Neural cell (in vitro differentiated cells): ENCODE measurements at regions not wholly inside any gene's neighbourhood (a gene's known extent, or its start where the extent isn't known, plus 50 kb on each side); places are given as distances from the start of the nearest gene placed in this dataset.

Experiments used
- H2AFZ ChIP-seq: fragments of 200-600, 300-800 bp; sonication (generic), shearing (Covaris generic); 2 replicates; pipeline ENCODE4 v1.6.0; 2014; ENCODE audit warnings: low read depth, mild to moderate bottlenecking, antibody characterized with exemption, low read length, moderate library complexity
- H3F3A ChIP-seq: fragments of 200-600 bp; shearing (Covaris generic); 2 replicates; pipeline ENCODE4 v1.6.1; 2016; ENCODE audit warnings: mild to moderate bottlenecking, moderate library complexity, mixed read lengths, antibody characterized with exemption, low read length; ENCODE audit not compliant: insufficient read depth, poor library complexity, severe bottlenecking
- H3K27ac ChIP-seq: fragments of 200-600, 300-800 bp; sonication (generic), shearing (Covaris generic); 2 replicates; pipeline ENCODE4 v1.5.1; 2014; ENCODE audit warnings: mild to moderate bottlenecking, low read length, moderate library complexity
- H3K27me3 ChIP-seq: fragments of 300-800, 200-600 bp; sonication (generic), shearing (Covaris generic); 2 replicates; pipeline ENCODE4 v1.6.0; 2014; ENCODE audit warnings: mild to moderate bottlenecking, low read depth, low read length, moderate library complexity; ENCODE audit not compliant: insufficient read depth
- H3K36me3 ChIP-seq: fragments of 300-800, 200-600 bp; sonication (generic), shearing (Covaris generic); 2 replicates; pipeline ENCODE4 v1.5.1; 2014; ENCODE audit warnings: mild to moderate bottlenecking, antibody characterized with exemption, low read length, moderate library complexity; ENCODE audit not compliant: insufficient read depth
- H3K4me2 ChIP-seq: fragments of 300-800, 200-600 bp; sonication (generic), shearing (Covaris generic); 2 replicates; pipeline ENCODE4 v1.6.0; 2014; ENCODE audit warnings: mild to moderate bottlenecking, low read length
- H3K4me3 ChIP-seq: fragments of 300-800, 200-600 bp; sonication (generic), shearing (Covaris generic); 2 replicates; pipeline ENCODE4 v1.5.1; 2014; ENCODE audit warnings: mild to moderate bottlenecking, low read length, moderate library complexity
- H3K79me2 ChIP-seq: fragments of 200-600 bp; shearing (Covaris generic); replicated peaks from 2 replicates; pipeline ENCODE4 v1.6.0; 2014; ENCODE audit warnings: mild to moderate bottlenecking, low read length, moderate library complexity; ENCODE audit not compliant: insufficient read depth
- H3K9ac ChIP-seq: fragments of 300-800, 200-600 bp; sonication (generic), shearing (Covaris generic); 2 replicates; pipeline ENCODE4 v1.6.1; 2016; ENCODE audit warnings: mild to moderate bottlenecking, low read length, mixed read lengths
- H3K9me2 ChIP-seq: fragments of 200-600 bp; shearing (Covaris generic); 2 replicates; pipeline ENCODE4 v1.6.1; 2016; ENCODE audit warnings: mild to moderate bottlenecking, low read length, mixed read lengths; ENCODE audit not compliant: insufficient read depth
- H3K9me3 ChIP-seq: fragments of 200-600, 300-800 bp; sonication (generic), shearing (Covaris generic); 2 replicates; pipeline ENCODE4 v1.6.1; 2016; ENCODE audit warnings: mild to moderate bottlenecking, mixed run types, low read length, moderate library complexity, mixed read lengths
- H4K20me1 ChIP-seq: fragments of 200-600 bp; shearing (Covaris generic); 2 replicates; pipeline ENCODE4 v1.6.1; 2016; ENCODE audit warnings: mild to moderate bottlenecking, mixed run types; ENCODE audit not compliant: insufficient read depth
- EP300 ChIP-seq: fragments of 450-650 bp; conservative IDR thresholded peaks from 2 replicates; pipeline ENCODE4 v1.6.1; 2014; ENCODE audit warnings: antibody characterized with exemption, mild to moderate bottlenecking, moderate library complexity; ENCODE audit not compliant: poor library complexity, severe bottlenecking
- EZH2 ChIP-seq: fragments of 200-600, 300-800 bp; shearing (Covaris generic), sonication (generic); IDR thresholded peaks from 2 replicates; pipeline ENCODE4 v1.6.1; 2014; ENCODE audit warnings: antibody characterized with exemption, low read length, borderline replicate concordance, mild to moderate bottlenecking; ENCODE audit not compliant: insufficient read depth, poor library complexity, severe bottlenecking
- MXI1 ChIP-seq: fragments of 450-650 bp; conservative IDR thresholded peaks from 2 replicates; pipeline ENCODE4 v1.6.1; 2014; ENCODE audit warnings: antibody characterized with exemption, mild to moderate bottlenecking; ENCODE audit not compliant: poor library complexity, severe bottlenecking
- POLR2AphosphoS5 ChIP-seq: IDR thresholded peaks from 2 replicates; pipeline ENCODE4 v1.6.1; 2012
- RAD21 ChIP-seq: fragments of 450-650 bp; conservative IDR thresholded peaks from 2 replicates; pipeline ENCODE4 v1.6.1; 2014; ENCODE audit warnings: antibody characterized with exemption, mild to moderate bottlenecking, moderate library complexity
- SMC3 ChIP-seq: fragments of 450-650 bp; conservative IDR thresholded peaks from 2 replicates; pipeline ENCODE4 v1.6.1; 2014; ENCODE audit warnings: antibody characterized with exemption, mild to moderate bottlenecking, moderate library complexity; ENCODE audit not compliant: poor library complexity
- TAF1 ChIP-seq: IDR thresholded peaks from 2 replicates; pipeline ENCODE4 v1.6.1; 2012; ENCODE audit warnings: low read depth
- TF ChIP-seq, protein P1 (sequence below): fragments of 450-650 bp; IDR thresholded peaks from 2 replicates; pipeline ENCODE4 v1.5.1; 2014; ENCODE audit warnings: antibody characterized with exemption, mild to moderate bottlenecking, moderate library complexity; ENCODE audit not compliant: poor library complexity, severe bottlenecking
- TF ChIP-seq, protein P2 (sequence below): IDR thresholded peaks from 2 replicates; pipeline ENCODE4 v1.6.1; 2012; ENCODE audit warnings: borderline replicate concordance

DNA sequence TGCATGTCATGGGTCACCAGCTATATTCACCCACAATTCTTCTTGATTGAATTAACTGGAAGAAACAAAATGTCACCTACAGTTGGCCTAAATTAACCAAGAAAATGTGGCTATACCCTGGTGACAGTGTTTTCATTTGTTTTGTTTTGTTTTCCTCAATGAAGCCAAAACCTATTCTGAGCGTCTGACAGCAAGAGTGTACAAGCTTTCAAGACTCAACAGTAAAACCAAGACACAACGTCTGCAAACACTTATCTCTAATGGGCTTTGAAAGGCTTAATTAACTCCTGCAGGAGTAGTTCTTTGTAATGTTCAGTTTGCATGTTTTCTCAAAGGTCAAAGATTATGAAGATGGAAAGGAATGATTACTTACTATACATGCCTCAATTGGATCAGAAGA lies 827.6 kb upstream of the KLHL29 start:
- Histone ChIP-seq H3K9me2 (no peaks in the 10 kb centered on the region), H3K4me2 (no peak overlapping the region), H2AFZ (no peak overlapping the region), H3K36me3 (no peaks in the 10 kb centered on the region), H3K4me3 (no peak overlapping the region), H3K79me2 (no peaks in the 10 kb centered on the region), H3K9ac (no peak overlapping the region), H4K20me1 (no peaks in the 10 kb centered on the region), H3K27ac (no peak overlapping the region), H3F3A (no peaks in the 10 kb centered on the region), H3K9me3 (no peaks in the 10 kb centered on the region), H3K27me3 (no peaks in the 10 kb centered on the region)
- TF ChIP-seq MXI1 = no peak
- no peak for TF ChIP-seq POLR2AphosphoS5
- no peak for TF ChIP-seq RAD21
- TF ChIP-seq SMC3 = no peak
- no peak for TF ChIP-seq EP300
- TF ChIP-seq, protein P1, sequence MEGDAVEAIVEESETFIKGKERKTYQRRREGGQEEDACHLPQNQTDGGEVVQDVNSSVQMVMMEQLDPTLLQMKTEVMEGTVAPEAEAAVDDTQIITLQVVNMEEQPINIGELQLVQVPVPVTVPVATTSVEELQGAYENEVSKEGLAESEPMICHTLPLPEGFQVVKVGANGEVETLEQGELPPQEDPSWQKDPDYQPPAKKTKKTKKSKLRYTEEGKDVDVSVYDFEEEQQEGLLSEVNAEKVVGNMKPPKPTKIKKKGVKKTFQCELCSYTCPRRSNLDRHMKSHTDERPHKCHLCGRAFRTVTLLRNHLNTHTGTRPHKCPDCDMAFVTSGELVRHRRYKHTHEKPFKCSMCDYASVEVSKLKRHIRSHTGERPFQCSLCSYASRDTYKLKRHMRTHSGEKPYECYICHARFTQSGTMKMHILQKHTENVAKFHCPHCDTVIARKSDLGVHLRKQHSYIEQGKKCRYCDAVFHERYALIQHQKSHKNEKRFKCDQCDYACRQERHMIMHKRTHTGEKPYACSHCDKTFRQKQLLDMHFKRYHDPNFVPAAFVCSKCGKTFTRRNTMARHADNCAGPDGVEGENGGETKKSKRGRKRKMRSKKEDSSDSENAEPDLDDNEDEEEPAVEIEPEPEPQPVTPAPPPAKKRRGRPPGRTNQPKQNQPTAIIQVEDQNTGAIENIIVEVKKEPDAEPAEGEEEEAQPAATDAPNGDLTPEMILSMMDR = no peak
- no peak for TF ChIP-seq EZH2
- TF ChIP-seq, protein P2, sequence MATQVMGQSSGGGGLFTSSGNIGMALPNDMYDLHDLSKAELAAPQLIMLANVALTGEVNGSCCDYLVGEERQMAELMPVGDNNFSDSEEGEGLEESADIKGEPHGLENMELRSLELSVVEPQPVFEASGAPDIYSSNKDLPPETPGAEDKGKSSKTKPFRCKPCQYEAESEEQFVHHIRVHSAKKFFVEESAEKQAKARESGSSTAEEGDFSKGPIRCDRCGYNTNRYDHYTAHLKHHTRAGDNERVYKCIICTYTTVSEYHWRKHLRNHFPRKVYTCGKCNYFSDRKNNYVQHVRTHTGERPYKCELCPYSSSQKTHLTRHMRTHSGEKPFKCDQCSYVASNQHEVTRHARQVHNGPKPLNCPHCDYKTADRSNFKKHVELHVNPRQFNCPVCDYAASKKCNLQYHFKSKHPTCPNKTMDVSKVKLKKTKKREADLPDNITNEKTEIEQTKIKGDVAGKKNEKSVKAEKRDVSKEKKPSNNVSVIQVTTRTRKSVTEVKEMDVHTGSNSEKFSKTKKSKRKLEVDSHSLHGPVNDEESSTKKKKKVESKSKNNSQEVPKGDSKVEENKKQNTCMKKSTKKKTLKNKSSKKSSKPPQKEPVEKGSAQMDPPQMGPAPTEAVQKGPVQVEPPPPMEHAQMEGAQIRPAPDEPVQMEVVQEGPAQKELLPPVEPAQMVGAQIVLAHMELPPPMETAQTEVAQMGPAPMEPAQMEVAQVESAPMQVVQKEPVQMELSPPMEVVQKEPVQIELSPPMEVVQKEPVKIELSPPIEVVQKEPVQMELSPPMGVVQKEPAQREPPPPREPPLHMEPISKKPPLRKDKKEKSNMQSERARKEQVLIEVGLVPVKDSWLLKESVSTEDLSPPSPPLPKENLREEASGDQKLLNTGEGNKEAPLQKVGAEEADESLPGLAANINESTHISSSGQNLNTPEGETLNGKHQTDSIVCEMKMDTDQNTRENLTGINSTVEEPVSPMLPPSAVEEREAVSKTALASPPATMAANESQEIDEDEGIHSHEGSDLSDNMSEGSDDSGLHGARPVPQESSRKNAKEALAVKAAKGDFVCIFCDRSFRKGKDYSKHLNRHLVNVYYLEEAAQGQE = no peak
- no peak for TF ChIP-seq TAF1

DNA sequence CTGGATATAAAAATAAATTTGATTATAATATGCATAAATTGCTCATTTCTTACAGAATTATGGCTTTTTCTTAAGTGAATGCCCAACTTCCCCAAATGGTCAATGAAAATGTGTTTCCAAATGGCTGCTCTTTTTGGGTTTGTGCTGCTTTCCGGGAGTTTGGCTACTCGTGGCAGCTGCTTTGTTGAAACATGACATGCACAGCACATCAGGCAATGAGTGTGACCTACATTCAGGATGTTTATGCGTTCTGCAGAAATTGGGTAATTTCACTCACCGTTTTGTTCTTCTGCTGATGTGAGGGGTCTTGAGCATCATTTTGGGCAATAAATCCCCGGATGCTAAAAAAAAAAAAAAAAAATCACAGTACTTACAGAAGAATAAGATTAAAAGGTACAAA lies 825.0 kb upstream of the KLHL29 start:
- no peak overlapping the region for H3K4me2 ChIP-seq
- no peak for TF ChIP-seq EZH2
- H3K79me2 ChIP-seq = no peaks in the 10 kb centered on the region
- no peaks in the 10 kb centered on the region for H3K27me3 ChIP-seq
- H3K9me2 ChIP-seq = no peaks in the 10 kb centered on the region
- H3K9ac ChIP-seq = no peak overlapping the region
- H3F3A ChIP-seq = no peaks in the 10 kb centered on the region
- H3K36me3 ChIP-seq = no peaks in the 10 kb centered on the region
- no peak overlapping the region for H3K4me3 ChIP-seq
- H2AFZ ChIP-seq = no peak overlapping the region
- H3K27ac ChIP-seq = no peak overlapping the region
- no peaks in the 10 kb centered on the region for H4K20me1 ChIP-seq
- no peaks in the 10 kb centered on the region for H3K9me3 ChIP-seq

DNA sequence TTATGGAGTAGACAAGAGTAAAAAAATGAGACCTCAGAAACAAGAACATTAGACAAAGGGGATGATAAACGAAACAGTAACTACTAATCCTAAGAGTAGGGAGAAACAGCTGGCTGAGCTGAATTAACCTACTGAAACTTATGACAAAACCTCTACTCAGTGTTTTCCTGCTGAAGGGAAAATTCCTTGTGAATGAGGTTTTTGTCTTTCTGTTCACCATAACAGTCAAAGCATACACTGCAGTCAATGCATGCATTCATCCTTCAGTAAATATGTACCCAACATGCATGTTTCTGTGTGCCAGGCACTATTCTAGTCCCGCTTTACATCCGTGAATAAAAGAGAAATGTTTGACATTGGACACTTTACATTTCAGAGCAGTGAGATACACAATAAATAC lies 805.6 kb upstream of the KLHL29 start:
- no peaks in the 10 kb centered on the region for H3K79me2 ChIP-seq
- no peak overlapping the region for H2AFZ ChIP-seq
- no peak for TF ChIP-seq EZH2
- H3K36me3 ChIP-seq = no peaks in the 10 kb centered on the region
- H3K9ac ChIP-seq = no peak overlapping the region
- H3K4me3 ChIP-seq = no peak overlapping the region
- H3K9me2 ChIP-seq = peaks cover 4% of the 10 kb centered on the region
- no peak overlapping the region for H3K4me2 ChIP-seq
- H4K20me1 ChIP-seq = no peaks in the 10 kb centered on the region
- H3K27ac ChIP-seq = no peak overlapping the region
- no peaks in the 10 kb centered on the region for H3K27me3 ChIP-seq
- no peaks in the 10 kb centered on the region for H3F3A ChIP-seq
- H3K9me3 ChIP-seq = peaks cover 8% of the 10 kb centered on the region
